Immature natural killer cell (primary cell): ENCODE measurements at regions not wholly inside any gene's neighbourhood (a gene's known extent, or its start where the extent isn't known, plus 50 kb on each side); places are given as distances from the start of the nearest gene placed in this dataset.

ENCODE experiments used
- DNase-seq, 3 donors: peaks; one replicate each; pipeline ENCODE4 v3.0.0; 2022; ENCODE audit warnings: mixed read lengths in 1 of 3
- H3K27ac Mint-ChIP-seq, 6 donors: one replicate each; pipeline ENCODE4 v1.8.0; 2020; ENCODE audit warnings: mixed read lengths in 6 of 6, mild to moderate bottlenecking in 5 of 6, inconsistent platforms in 4 of 6, moderate library complexity in 3 of 6
- H3K27me3 Mint-ChIP-seq, 3 donors: one replicate each; pipeline ENCODE4 v1.8.0; 2020 to 2021; ENCODE audit warnings: low read depth in 3 of 3, mild to moderate bottlenecking in 3 of 3, mixed read lengths in 3 of 3, moderate library complexity in 3 of 3, inconsistent platforms in 1 of 3
- H3K36me3 Mint-ChIP-seq, 3 donors: one replicate each; pipeline ENCODE4 v1.8.0; 2020; ENCODE audit warnings: mixed read lengths in 3 of 3, inconsistent platforms in 2 of 3, mild to moderate bottlenecking in 2 of 3
- H3K4me1 Mint-ChIP-seq, 2 donors: one replicate each; pipeline ENCODE4 v1.8.0; 2020; ENCODE audit warnings: inconsistent platforms in 2 of 2, mild to moderate bottlenecking in 2 of 2, mixed read lengths in 2 of 2, moderate library complexity in 1 of 2
- H3K4me3 Mint-ChIP-seq, 5 donors: one replicate each; pipeline ENCODE4 v1.8.0; 2020; ENCODE audit warnings: mild to moderate bottlenecking in 5 of 5, mixed read lengths in 5 of 5, inconsistent platforms in 3 of 5, moderate library complexity in 3 of 5
- H3K9me3 Mint-ChIP-seq, 6 donors: one replicate each; pipeline ENCODE4 v1.8.0; 2020; ENCODE audit warnings: mild to moderate bottlenecking in 6 of 6, mixed read lengths in 6 of 6, inconsistent platforms in 4 of 6, moderate library complexity in 3 of 6

DNA sequence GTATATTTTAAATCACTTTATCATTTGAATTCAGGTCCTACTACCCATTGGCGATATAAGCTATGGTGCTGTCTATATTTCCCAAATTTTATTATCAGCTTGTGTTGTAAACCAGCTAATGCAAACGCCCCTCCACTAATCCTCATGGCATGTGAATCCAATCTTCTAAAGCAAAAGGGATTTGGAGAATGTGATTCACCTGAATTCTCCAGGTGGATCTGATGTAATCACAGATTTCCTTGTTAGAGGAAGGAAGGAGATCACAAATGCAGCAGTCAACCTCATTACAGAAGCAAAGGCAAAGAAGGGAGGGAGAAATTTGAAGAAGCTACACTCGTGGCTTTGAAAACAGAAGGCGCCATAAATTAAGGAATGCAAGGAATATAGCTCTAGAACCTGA lies 431.1 kb upstream of the CDH19 start:
- Mint-ChIP-seq H3K27me3 (no peaks in the 10 kb centered on the region), H3K9me3 (peaks cover 3 to 34% (median 21%) of the 10 kb centered on the region in 6 donors), H3K27ac (no peak overlapping the region), H3K4me3 (no peak overlapping the region), H3K4me1 (no peaks in the 10 kb centered on the region), H3K36me3 (no peaks in the 10 kb centered on the region)
- DNase-seq = no peak

DNA sequence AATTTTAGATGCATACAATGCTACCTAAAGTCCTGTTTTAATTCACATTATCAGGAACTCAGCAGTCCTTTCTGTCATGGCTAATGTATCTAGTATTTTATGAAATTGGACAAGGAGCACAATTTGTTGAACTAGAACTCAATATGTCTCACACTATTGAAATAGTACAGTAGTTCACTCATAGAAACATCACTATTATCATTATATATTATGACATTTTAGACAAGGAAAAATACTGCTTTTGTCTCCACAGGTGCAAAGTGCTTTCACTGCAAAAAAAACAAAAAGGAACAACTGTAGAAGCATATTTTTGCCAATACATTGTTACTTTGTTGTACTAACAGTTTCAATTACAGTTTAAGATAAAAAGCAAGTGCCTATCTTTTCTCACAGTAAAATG lies 419.2 kb upstream of the CDH19 start:
- Mint-ChIP-seq H3K4me3 (no peak overlapping the region), H3K4me1 (no peaks in the 10 kb centered on the region), H3K9me3 (peaks cover 0 to 21% (median 7%) of the 10 kb centered on the region in 6 donors), H3K27ac (no peak overlapping the region), H3K27me3 (no peaks in the 10 kb centered on the region), H3K36me3 (no peaks in the 10 kb centered on the region)
- DNase-seq = no peak

DNA sequence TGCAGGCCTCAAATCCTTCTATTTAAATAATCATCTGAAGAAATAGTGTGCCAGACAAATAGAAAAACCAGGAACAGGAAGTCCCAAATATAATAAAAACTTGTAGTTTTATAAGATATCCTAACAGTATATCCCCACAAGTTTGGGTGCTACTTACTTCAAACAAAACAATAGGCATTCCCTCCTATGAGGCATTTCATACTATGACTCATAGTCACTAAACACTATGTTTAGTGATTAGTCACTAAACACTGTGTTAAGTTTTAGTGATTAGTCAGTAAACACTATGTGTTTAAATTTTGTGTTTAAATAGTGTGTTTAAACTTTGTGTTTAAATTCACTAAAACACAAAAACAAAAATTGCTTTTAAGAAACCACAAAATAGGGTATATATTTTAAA lies 407.0 kb upstream of the CDH19 start:
- H3K4me1 Mint-ChIP-seq = no peaks in the 10 kb centered on the region
- peaks cover 4 to 13% (median 7%) of the 10 kb centered on the region in 6 donors for H3K9me3 Mint-ChIP-seq
- DNase-seq = no peak
- H3K27ac Mint-ChIP-seq = no peak overlapping the region
- no peaks in the 10 kb centered on the region for H3K36me3 Mint-ChIP-seq
- no peaks in the 10 kb centered on the region for H3K27me3 Mint-ChIP-seq
- no peak overlapping the region for H3K4me3 Mint-ChIP-seq

DNA sequence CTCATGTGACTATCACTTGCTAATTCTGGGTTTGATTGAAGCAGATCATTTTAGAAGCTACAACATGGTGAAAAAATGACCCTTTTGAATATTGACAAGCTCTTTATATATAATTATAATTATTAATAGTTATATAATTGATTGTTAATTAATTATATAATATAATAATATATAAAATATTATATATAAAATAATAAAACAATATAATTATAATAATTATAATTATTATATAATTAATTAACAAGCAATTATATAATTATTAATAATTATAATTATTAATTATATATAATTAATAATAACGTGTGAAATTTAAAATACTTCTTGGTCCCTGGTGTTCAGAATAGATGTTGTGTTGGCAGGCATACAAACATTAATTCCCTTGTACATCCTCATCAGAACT lies 404.1 kb upstream of the CDH19 start:
- Mint-ChIP-seq H3K36me3 (no peaks in the 10 kb centered on the region), H3K4me3 (no peak overlapping the region), H3K4me1 (no peaks in the 10 kb centered on the region), H3K27me3 (no peaks in the 10 kb centered on the region), H3K9me3 (peaks cover 3 to 15% (median 9%) of the 10 kb centered on the region in 6 donors), H3K27ac (no peak overlapping the region)
- DNase-seq = no peak

DNA sequence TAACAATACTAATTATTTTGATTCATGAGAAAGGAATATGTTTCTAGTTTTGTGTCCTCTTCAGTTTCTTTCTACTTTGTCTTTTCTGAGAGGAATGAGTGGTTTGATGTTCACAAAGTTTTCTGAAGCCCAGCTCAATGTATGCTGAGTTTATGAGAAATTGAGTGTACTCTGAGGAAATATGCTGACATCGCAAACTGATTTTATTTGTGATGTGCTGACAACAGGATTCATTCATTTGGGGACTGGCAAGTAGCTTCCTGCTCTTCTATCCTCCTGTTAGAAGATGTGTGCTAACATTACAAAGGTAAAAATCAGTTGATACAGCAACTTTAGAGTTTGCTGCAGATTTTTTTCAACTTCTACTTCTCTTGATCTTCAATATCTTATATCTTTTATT lies 403.2 kb upstream of the CDH19 start:
- H3K4me1 Mint-ChIP-seq = no peaks in the 10 kb centered on the region
- no peaks in the 10 kb centered on the region for H3K36me3 Mint-ChIP-seq
- no peak for DNase-seq
- peaks cover 5 to 18% (median 10%) of the 10 kb centered on the region in 6 donors for H3K9me3 Mint-ChIP-seq
- H3K4me3 Mint-ChIP-seq = no peak overlapping the region
- no peak overlapping the region for H3K27ac Mint-ChIP-seq
- H3K27me3 Mint-ChIP-seq = no peaks in the 10 kb centered on the region

DNA sequence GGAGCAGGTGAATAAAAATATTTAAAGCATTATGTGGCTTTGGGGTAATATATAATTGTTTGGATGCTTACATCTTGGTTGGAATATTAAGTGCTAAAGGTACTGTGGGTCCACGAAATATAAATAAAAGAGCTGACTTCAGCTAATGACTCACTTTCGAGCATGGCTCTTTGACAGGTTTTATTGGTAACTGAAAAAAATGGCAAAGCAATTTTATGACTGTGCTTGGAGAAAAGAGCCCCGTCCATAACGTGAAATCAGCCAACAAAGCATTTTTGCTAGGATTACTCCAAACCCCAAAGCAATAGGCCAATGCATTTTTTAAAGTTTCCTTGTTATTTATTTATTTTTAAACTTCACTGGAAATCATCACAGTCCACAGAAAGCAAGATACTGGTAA lies 397.2 kb upstream of the CDH19 start:
- Mint-ChIP-seq H3K4me1 (no peaks in the 10 kb centered on the region), H3K4me3 (no peak overlapping the region), H3K27me3 (peaks cover 0 to 1% (median 0%) of the 10 kb centered on the region in 3 donors), H3K36me3 (no peaks in the 10 kb centered on the region), H3K27ac (no peak overlapping the region), H3K9me3 (peaks cover 7 to 28% (median 17%) of the 10 kb centered on the region in 6 donors)
- DNase-seq = no peak

DNA sequence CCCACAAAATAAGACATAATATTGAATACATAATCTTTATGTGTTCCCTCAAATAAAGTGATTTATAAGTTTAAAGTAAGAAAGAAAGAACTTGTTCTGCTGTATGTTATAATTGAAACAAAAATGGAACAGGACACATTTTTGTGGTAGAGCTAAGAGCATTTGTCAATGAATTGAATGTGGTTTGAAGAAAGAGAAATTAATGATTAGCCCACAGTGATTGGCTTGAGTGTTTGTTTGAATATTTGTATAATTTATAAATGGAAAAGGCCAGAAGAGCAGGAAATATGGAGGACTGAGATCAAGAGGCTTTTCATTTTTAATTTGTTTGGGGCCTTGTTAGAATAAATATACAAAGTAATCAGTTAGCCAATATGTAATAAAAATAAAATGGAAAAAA lies 395.1 kb upstream of the CDH19 start:
- peaks cover 8 to 35% (median 20%) of the 10 kb centered on the region in 6 donors for H3K9me3 Mint-ChIP-seq
- H3K36me3 Mint-ChIP-seq = no peaks in the 10 kb centered on the region

DNA sequence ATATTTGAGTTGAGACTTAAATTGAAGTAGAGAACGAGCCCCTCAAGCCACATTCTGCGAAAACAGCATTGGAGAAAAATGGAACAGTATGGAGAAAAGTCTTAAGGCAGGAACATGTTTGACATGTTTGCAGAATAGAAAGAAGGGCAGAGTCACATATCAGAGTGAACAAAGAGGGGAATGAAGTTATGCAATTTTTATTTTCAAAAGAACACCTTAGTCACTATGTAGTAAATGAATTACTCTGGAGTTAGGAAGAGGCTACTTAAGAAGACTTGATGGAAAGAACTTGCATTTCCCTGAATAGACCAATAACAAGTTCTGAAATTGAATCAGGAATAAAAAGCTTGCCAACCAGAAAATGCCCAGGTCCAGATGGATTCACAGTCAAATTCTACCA lies 391.4 kb upstream of the CDH19 start:
- peaks cover 4 to 53% (median 26%) of the 10 kb centered on the region in 6 donors for H3K9me3 Mint-ChIP-seq
- peaks cover 0 to 3% (median 0%) of the 10 kb centered on the region in 3 donors for H3K36me3 Mint-ChIP-seq
- peaks cover 0 to 4% (median 0%) of the 10 kb centered on the region in 3 donors for H3K27me3 Mint-ChIP-seq
- no peak overlapping the region for H3K4me3 Mint-ChIP-seq
- H3K27ac Mint-ChIP-seq = no peak overlapping the region
- DNase-seq = no peak
- no peaks in the 10 kb centered on the region for H3K4me1 Mint-ChIP-seq

More for the DNA sequence above, 395.1 kb upstream of the CDH19 start:
- Mint-ChIP-seq H3K4me3 (no peak overlapping the region), H3K27ac (no peak overlapping the region), H3K4me1 (no peaks in the 10 kb centered on the region), H3K27me3 (peaks cover 0 to 4% (median 0%) of the 10 kb centered on the region in 3 donors)
- DNase-seq = no peak

DNA sequence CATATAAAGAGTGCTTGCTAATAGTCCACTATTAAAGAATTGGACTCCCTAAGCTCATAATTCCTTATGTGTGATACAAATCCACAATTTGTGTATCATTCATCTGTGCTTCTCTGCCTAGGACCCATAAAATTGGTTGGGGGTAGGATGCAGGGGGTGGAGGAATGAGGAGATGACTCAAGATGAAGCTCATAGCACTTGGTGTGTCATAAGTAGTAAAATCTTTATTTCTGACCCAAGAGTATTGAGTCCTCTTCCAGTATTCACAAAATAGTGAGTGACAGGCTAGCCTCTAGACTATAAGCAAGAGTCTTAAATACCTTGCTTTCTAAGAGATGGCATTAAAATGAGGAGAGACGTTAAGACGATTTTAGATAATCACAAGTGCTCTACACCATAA lies 390.9 kb upstream of the CDH19 start:
- Mint-ChIP-seq H3K27ac (no peak overlapping the region), H3K4me1 (no peaks in the 10 kb centered on the region), H3K9me3 (peaks cover 4 to 58% (median 22%) of the 10 kb centered on the region in 6 donors), H3K27me3 (peaks cover 0 to 4% (median 0%) of the 10 kb centered on the region in 3 donors), H3K36me3 (peaks cover 0 to 3% (median 0%) of the 10 kb centered on the region in 3 donors), H3K4me3 (no peak overlapping the region)
- no peak for DNase-seq

DNA sequence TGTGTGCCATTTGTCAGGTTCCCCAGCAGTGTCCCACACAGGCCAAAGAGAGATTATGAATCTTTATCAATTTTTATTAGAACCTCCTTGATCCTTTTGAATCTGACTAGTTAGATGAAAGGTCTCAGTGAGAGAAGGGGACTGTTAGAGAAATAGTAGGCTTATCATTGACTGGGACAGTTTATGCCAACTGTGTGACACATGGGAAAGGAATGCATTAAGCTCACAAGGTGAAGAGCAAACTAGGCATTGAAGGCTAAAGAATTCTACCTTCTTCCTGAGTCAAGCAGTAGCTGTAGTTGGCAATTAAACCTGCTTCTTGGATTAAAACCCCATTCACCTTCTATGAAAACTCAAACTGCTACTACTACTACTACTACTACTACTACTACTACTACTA lies 389.6 kb upstream of the CDH19 start:
- Mint-ChIP-seq H3K27me3 (peaks cover 0 to 4% (median 0%) of the 10 kb centered on the region in 3 donors), H3K9me3 (peaks cover 4 to 59% (median 21%) of the 10 kb centered on the region in 6 donors), H3K27ac (no peak overlapping the region), H3K36me3 (peaks cover 0 to 3% (median 0%) of the 10 kb centered on the region in 3 donors), H3K4me1 (no peaks in the 10 kb centered on the region), H3K4me3 (no peak overlapping the region)
- no peak for DNase-seq

DNA sequence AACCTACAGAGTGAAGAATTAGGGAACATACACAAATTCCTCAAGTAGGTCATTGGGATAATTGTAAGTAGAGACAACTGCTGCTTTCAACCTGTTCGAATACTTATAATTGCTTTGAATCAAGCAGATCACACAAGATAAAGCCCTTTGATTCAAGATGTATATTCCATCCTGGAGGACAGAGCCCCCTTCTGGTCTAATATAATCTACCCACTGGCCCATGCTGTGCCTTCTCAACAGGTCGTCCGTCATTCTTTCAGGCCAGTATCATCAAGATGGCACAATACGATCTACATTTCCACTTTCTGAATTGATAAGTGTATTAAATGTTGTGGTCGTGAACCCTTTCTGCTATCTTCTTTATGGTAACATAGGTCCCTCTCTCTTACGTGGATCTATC lies 387.0 kb upstream of the CDH19 start:
- Mint-ChIP-seq H3K36me3 (peaks cover 0 to 3% (median 0%) of the 10 kb centered on the region in 3 donors), H3K9me3 (peaks cover 0 to 63% (median 25%) of the 10 kb centered on the region in 6 donors), H3K27me3 (peaks cover 0 to under 1% (median 0%) of the 10 kb centered on the region in 3 donors), H3K4me1 (no peaks in the 10 kb centered on the region), H3K4me3 (no peak overlapping the region), H3K27ac (no peak overlapping the region)
- DNase-seq = no peak

DNA sequence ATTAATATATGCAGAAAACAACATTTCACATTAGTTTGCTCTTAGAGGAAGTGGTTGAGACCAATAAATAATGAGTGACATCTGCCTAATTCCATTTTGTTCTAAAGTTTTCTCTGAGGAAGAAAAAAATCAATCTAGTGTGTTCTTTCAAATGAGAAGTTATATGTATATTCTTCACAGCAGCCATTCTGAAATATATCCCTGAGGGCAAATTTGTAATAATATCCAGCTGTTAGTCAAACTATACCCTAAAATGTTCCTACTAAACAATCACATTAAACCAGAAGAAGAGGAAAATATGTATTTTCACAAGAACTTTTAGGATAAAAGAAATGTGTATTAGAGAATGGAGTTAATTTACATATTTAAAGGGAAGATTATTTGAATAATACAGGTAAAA lies 375.1 kb upstream of the CDH19 start:
- H3K4me1 Mint-ChIP-seq = no peaks in the 10 kb centered on the region

DNA sequence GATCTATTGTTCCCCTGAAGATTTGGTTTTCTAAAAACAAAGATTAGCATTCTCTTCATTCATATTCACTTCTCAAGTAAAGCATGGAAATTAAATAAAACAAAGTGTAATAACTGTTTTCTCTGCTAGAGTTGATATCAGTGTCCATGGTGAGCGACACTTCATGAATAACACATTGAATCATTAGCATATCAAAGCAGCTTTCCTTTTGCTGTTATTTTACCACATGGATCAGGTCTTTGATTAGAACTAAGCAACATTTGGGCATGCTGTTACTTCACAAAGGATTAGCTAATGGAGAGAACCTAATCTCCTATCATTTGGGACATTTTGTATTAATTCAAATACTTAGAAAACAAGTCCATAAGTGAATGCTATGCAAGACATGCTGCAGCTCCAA lies 368.8 kb upstream of the CDH19 start:
- H3K4me1 Mint-ChIP-seq = no peaks in the 10 kb centered on the region
- no peaks in the 10 kb centered on the region for H3K36me3 Mint-ChIP-seq
- no peak overlapping the region for H3K4me3 Mint-ChIP-seq
- H3K27ac Mint-ChIP-seq = no peak overlapping the region
- H3K27me3 Mint-ChIP-seq = no peaks in the 10 kb centered on the region
- peaks cover 5 to 36% (median 17%) of the 10 kb centered on the region in 6 donors for H3K9me3 Mint-ChIP-seq
- DNase-seq = no peak

More for the DNA sequence above, 375.1 kb upstream of the CDH19 start:
- Mint-ChIP-seq H3K4me3 (no peak overlapping the region), H3K36me3 (peaks cover 0 to under 1% (median 0%) of the 10 kb centered on the region in 3 donors), H3K27me3 (no peaks in the 10 kb centered on the region), H3K9me3 (peaks cover 8 to 39% (median 14%) of the 10 kb centered on the region in 6 donors), H3K27ac (no peak overlapping the region)
- DNase-seq = no peak

DNA sequence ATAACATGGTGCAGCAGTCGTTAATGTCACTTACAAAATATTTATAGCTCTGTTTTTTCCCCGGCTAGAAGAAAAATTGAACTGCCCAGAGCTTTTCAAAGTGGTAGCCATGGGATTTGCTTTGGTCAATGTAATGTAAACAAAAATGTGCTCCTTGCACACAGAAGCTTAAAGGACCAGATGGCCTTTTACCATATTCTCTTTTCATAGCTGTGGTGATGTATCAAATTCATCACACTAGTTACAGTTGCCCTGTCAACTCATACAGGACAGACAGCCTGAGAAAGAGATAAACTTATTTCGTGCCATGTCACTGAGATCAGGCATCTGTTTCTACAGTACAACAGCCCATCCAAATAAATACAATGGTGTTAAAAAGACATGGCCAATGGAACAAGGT lies 368.1 kb upstream of the CDH19 start:
- H3K9me3 Mint-ChIP-seq = peaks cover 5 to 40% (median 17%) of the 10 kb centered on the region in 6 donors
- DNase-seq = no peak
- no peak overlapping the region for H3K4me3 Mint-ChIP-seq
- no peaks in the 10 kb centered on the region for H3K27me3 Mint-ChIP-seq
- no peaks in the 10 kb centered on the region for H3K4me1 Mint-ChIP-seq
- H3K36me3 Mint-ChIP-seq = no peaks in the 10 kb centered on the region
- H3K27ac Mint-ChIP-seq = no peak overlapping the region

DNA sequence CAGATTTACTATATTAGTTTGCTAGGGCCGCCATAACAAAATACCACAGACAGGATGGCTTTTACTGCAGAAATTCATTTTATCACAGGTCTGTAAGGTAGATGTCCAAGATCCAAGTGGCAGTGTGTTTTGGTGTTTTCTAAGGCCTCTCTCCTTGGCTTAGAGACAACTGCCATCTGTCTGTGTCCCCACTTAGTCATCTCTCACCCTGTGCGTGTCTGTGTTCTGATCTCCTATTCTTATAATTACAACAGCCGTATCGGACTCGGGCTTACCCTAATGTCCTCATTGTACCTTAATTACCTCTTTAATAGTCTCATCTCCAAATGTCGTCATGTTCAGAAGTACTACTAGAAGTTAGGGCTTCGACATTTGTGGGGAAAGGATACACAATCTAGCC lies 362.3 kb upstream of the CDH19 start:
- no peak for DNase-seq
- H3K36me3 Mint-ChIP-seq = no peaks in the 10 kb centered on the region
- H3K9me3 Mint-ChIP-seq = peaks cover 2 to 32% (median 17%) of the 10 kb centered on the region in 6 donors
- H3K27me3 Mint-ChIP-seq = peaks cover 0 to 3% (median 0%) of the 10 kb centered on the region in 3 donors
- H3K27ac Mint-ChIP-seq = no peak overlapping the region
- H3K4me3 Mint-ChIP-seq = no peak overlapping the region
- H3K4me1 Mint-ChIP-seq = no peaks in the 10 kb centered on the region
